HCT116 (cell line): ENCODE measurements at regions not wholly inside any gene's neighbourhood (a gene's known extent, or its start where the extent isn't known, plus 50 kb on each side); places are given as distances from the start of the nearest gene placed in this dataset.

Experiments
- EGR1 ChIP-seq: IDR thresholded peaks from 2 replicates; pipeline ENCODE4 v1.6.1; 2012; ENCODE audit warnings: low read depth
- EZH2 ChIP-seq: fragments of 200-600 bp; sonication (generic); IDR thresholded peaks from 2 replicates; pipeline ENCODE4 v1.6.1; 2017; ENCODE audit warnings: antibody characterized with exemption, mixed run types
- FOSL1 ChIP-seq: IDR thresholded peaks from 2 replicates; pipeline ENCODE4 v1.6.1; 2012; ENCODE audit warnings: low read depth
- MAX ChIP-seq: IDR thresholded peaks from 2 replicates; pipeline ENCODE4 v1.6.1; 2012
- POLR2A ChIP-seq: IDR thresholded peaks from 2 replicates; pipeline ENCODE4 v1.7.0; 2011; ENCODE audit warnings: borderline replicate concordance; ENCODE audit not compliant: insufficient read depth, insufficient read length; ENCODE audit errors: extremely low read depth
- POLR2AphosphoS5 ChIP-seq: IDR thresholded peaks from 2 replicates; pipeline ENCODE4 v1.6.1; 2011; ENCODE audit warnings: mild to moderate bottlenecking, low read depth, low read length, moderate library complexity
- SIN3A ChIP-seq: IDR thresholded peaks from 2 replicates; pipeline ENCODE4 v1.6.1; 2012; ENCODE audit warnings: low read depth
- TF ChIP-seq, protein P1 (sequence below), 3 experiments: fragments of 200-600 bp in 1 of 3; sonication (generic) in 1 of 3; IDR thresholded peaks in 2 of 3; conservative IDR thresholded peaks in 1 of 3; 2 replicates each; pipeline ENCODE4 v1.5.1; 2012 to 2017; ENCODE audit warnings: low read depth in 2 of 3, low read length in 2 of 3, antibody characterized with exemption in 1 of 3, borderline replicate concordance in 1 of 3, control low read depth in 1 of 3, mild to moderate bottlenecking in 1 of 3, mixed read lengths in 1 of 3, mixed run types in 1 of 3, moderate library complexity in 1 of 3; ENCODE audit not compliant: insufficient read depth in 1 of 3

DNA sequence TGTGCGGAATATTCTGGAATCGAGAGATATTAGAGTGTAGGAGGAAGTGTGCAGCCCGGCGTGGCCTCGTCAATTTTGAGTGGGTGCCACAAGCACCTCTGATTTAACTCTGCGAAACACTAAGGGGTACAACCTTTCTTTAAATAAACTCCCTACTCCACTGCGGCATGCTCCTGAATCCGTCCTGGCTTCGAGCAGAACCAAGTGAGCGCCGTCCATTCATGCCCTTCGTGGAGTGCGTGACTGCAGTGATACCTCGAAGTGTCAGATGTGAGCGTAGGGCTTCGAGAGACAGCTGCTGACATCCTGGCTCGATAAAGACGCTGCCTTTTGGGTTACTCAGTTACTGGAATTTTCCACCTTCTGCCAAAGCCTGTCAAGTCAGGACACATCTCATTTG, 128.8 kb downstream of the FOXL1 start:
- TF ChIP-seq, protein P1, sequence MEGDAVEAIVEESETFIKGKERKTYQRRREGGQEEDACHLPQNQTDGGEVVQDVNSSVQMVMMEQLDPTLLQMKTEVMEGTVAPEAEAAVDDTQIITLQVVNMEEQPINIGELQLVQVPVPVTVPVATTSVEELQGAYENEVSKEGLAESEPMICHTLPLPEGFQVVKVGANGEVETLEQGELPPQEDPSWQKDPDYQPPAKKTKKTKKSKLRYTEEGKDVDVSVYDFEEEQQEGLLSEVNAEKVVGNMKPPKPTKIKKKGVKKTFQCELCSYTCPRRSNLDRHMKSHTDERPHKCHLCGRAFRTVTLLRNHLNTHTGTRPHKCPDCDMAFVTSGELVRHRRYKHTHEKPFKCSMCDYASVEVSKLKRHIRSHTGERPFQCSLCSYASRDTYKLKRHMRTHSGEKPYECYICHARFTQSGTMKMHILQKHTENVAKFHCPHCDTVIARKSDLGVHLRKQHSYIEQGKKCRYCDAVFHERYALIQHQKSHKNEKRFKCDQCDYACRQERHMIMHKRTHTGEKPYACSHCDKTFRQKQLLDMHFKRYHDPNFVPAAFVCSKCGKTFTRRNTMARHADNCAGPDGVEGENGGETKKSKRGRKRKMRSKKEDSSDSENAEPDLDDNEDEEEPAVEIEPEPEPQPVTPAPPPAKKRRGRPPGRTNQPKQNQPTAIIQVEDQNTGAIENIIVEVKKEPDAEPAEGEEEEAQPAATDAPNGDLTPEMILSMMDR (IDR thresholded peaks at IDR 0.05 in 2 of 3, conservative IDR thresholded peaks at IDR 0.05 in 1 of 3; ENCODE audit: borderline replicate concordance in 1 of 3, insufficient read depth in 1 of 3, low read depth in 2 of 3, low read length in 2 of 3) = no peak
- TF ChIP-seq SIN3A (no peak), POLR2AphosphoS5 (no peak), MAX (no peak), FOSL1 (no peak), EGR1 (no peak), POLR2A (no peak), EZH2 (no peak)
